ENCODE measurements at regions not wholly inside any gene's neighbourhood (a gene's known extent, or its start where the extent isn't known, plus 50 kb on each side); places are given as distances from the start of the nearest gene placed in this dataset.

GRCh38 chr11:129292771-129293170 is 82.9 kb upstream of the BARX2 start:
- no peak for DNase-seq (ENCODE audit: low read depth in 4 of 4, low spot score in 3 of 4)

- no peak for DNase-seq (ENCODE audit: low read depth in 4 of 4, low spot score in 3 of 4)
These were observed 83.6 kb upstream of the BARX2 start for GRCh38 chr11:129292092-129292491.

GRCh38 chr11:129291546-129291945 is 84.1 kb upstream of the BARX2 start:
- DNase-seq (ENCODE audit: low read depth in 4 of 4, low spot score in 3 of 4): no peak

- no peak for DNase-seq (ENCODE audit: low read depth in 4 of 4, low spot score in 3 of 4)
These were observed 84.7 kb upstream of the BARX2 start for GRCh38 chr11:129290966-129291365.

GRCh38 chr11:129289350-129290040 is 86.2 kb upstream of the BARX2 start:
- no peak for DNase-seq (ENCODE audit: low read depth in 4 of 4, low spot score in 3 of 4)

GRCh38 chr11:129287920-129288319 is 87.7 kb upstream of the BARX2 start:
- DNase-seq (ENCODE audit: low read depth in 4 of 4, low spot score in 3 of 4): no peak

- DNase-seq (ENCODE audit: low read depth in 4 of 4, low spot score in 3 of 4): no peak
These were observed 88.8 kb upstream of the BARX2 start for GRCh38 chr11:129286813-129287212.

GRCh38 chr11:129285402-129285786 is 90.3 kb upstream of the BARX2 start:
- no peak for DNase-seq (ENCODE audit: low read depth in 4 of 4, low spot score in 3 of 4)

GRCh38 chr11:129283141-129283540 is 91.0 kb upstream of the ARHGAP32 start:
- no peak for DNase-seq (ENCODE audit: low read depth in 4 of 4, low spot score in 3 of 4)

GRCh38 chr11:129282634-129283033 is 90.5 kb upstream of the ARHGAP32 start:
- DNase-seq (ENCODE audit: low read depth in 4 of 4, low spot score in 3 of 4): no peak

- no peak for DNase-seq (ENCODE audit: low read depth in 4 of 4, low spot score in 3 of 4)
These were observed 89.6 kb upstream of the ARHGAP32 start for GRCh38 chr11:129281471-129282415.

- no peak for DNase-seq (ENCODE audit: low read depth in 4 of 4, low spot score in 3 of 4)
These were observed 88.1 kb upstream of the ARHGAP32 start for GRCh38 chr11:129280027-129280811.

GRCh38 chr11:129279326-129280026 is 87.4 kb upstream of the ARHGAP32 start:
- DNase-seq (ENCODE audit: low read depth in 4 of 4, low spot score in 3 of 4): peak in 2 of 4 donors; percentile 71 to 72

GRCh38 chr11:129278586-129279319 is 86.6 kb upstream of the ARHGAP32 start:
- no peak for DNase-seq (ENCODE audit: low read depth in 4 of 4, low spot score in 3 of 4)

GRCh38 chr11:129277198-129277843 is 85.2 kb upstream of the ARHGAP32 start:
- DNase-seq (ENCODE audit: low read depth in 4 of 4, low spot score in 3 of 4): no peak

- DNase-seq (ENCODE audit: low read depth in 4 of 4, low spot score in 3 of 4): no peak
These were observed 83.7 kb upstream of the ARHGAP32 start for GRCh38 chr11:129275828-129276227.

GRCh38 chr11:129273944-129274711 is 82.0 kb upstream of the ARHGAP32 start:
- no peak for DNase-seq (ENCODE audit: low read depth in 4 of 4, low spot score in 3 of 4)

- DNase-seq (ENCODE audit: low read depth in 4 of 4, low spot score in 3 of 4): no peak
These were observed 81.2 kb upstream of the ARHGAP32 start for GRCh38 chr11:129273322-129273721.

GRCh38 chr11:129271030-129271429 is 78.9 kb upstream of the ARHGAP32 start:
- DNase-seq (ENCODE audit: low read depth in 4 of 4, low spot score in 3 of 4): no peak

Measured in right renal pelvis (tissue), 4 donors.